ENCODE measurements at regions not wholly inside any gene's neighbourhood (a gene's known extent, or its start where the extent isn't known, plus 50 kb on each side); places are given as distances from the start of the nearest gene placed in this dataset.

GRCh38 chr9:14985419-14985818, 75.2 kb upstream of the FREM1 start (continued):
- no peak for TF ChIP-seq ZNF462 (CRISPR knock-in tag; IDR thresholded peaks at IDR 0.05)

DNA sequence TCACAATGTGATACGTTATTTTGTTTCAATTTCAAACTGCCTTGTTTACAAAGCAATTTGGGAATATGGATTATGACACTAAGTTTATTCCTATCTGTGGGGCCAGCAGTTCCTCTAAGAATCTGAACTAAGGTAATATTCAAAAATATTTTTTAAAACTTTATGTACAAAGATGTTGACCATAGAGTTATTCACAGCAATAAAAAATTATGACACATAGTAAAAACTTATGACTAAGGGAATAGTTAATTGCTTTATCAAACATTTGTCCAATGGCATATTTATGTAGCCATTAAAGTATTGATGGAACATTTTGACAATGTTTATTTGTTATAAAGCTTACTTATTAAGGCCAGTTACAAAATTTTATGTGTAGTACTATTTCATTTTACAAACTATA, 73.4 kb upstream of the FREM1 start:
- Histone ChIP-seq H3K36me3 (ENCODE audit: insufficient read depth) (no peaks in the 10 kb centered on the region), H3K79me2 (replicated peaks; ENCODE audit: insufficient read depth) (no peaks in the 10 kb centered on the region), H3K4me1 (ENCODE audit: insufficient read depth) (no peaks in the 10 kb centered on the region), H3K27ac (ENCODE audit: low read depth) (no peak overlapping the region), H3K9me2 (ENCODE audit: insufficient read depth) (no peaks in the 10 kb centered on the region), H3K27me3 (ENCODE audit: insufficient read depth) (no peaks in the 10 kb centered on the region), H2AFZ (no peak overlapping the region), H3F3A (replicated peaks; ENCODE audit: low read depth) (no peaks in the 10 kb centered on the region), H3K4me2 (no peak overlapping the region), H4K20me1 (replicated peaks; ENCODE audit: insufficient read depth) (no peaks in the 10 kb centered on the region), H3K4me3 (no peak overlapping the region)
- DNase-seq (ENCODE audit: low spot score) (no peak), ATAC-seq (no peak)
- no peak overlapping the region for H3K4me3 Mint-ChIP-seq
- no peaks in the 10 kb centered on the region for H3K27me3 Mint-ChIP-seq (ENCODE audit: insufficient read depth, low read depth, poor library complexity)
- H3K36me3 Mint-ChIP-seq (ENCODE audit: low read depth), result no peaks in the 10 kb centered on the region
- H3K9me3 Mint-ChIP-seq, result no peaks in the 10 kb centered on the region
- no peak overlapping the region for H3K27ac Mint-ChIP-seq
- no peaks in the 10 kb centered on the region for H3K4me1 Mint-ChIP-seq
- TF ChIP-seq CREB1 (CRISPR knock-in tag; IDR thresholded peaks at IDR 0.05; ENCODE audit: low read depth) (no peak), ZNF114 (CRISPR knock-in tag; IDR thresholded peaks at IDR 0.05) (no peak), EZH2phosphoT487 (IDR thresholded peaks at IDR 0.05; ENCODE audit: unreplicated experiment) (no peak), JUNB (IDR thresholded peaks at IDR 0.05; ENCODE audit: unreplicated experiment) (no peak), POLR2AphosphoS5 (IDR thresholded peaks at IDR 0.05; ENCODE audit: low read depth) (no peak), EZH2 (IDR thresholded peaks at IDR 0.05; ENCODE audit: low read depth, unreplicated experiment) (no peak), STAT1 (IDR thresholded peaks at IDR 0.05; ENCODE audit: unreplicated experiment) (no peak), REST (IDR thresholded peaks at IDR 0.05; ENCODE audit: unreplicated experiment) (no peak), ZNF331 (CRISPR knock-in tag; IDR thresholded peaks at IDR 0.05; ENCODE audit: low read depth) (no peak), ETS1 (IDR thresholded peaks at IDR 0.05) (no peak), NANOG (IDR thresholded peaks at IDR 0.05; ENCODE audit: borderline replicate concordance) (no peak)
- TF ChIP-seq, protein P1, sequence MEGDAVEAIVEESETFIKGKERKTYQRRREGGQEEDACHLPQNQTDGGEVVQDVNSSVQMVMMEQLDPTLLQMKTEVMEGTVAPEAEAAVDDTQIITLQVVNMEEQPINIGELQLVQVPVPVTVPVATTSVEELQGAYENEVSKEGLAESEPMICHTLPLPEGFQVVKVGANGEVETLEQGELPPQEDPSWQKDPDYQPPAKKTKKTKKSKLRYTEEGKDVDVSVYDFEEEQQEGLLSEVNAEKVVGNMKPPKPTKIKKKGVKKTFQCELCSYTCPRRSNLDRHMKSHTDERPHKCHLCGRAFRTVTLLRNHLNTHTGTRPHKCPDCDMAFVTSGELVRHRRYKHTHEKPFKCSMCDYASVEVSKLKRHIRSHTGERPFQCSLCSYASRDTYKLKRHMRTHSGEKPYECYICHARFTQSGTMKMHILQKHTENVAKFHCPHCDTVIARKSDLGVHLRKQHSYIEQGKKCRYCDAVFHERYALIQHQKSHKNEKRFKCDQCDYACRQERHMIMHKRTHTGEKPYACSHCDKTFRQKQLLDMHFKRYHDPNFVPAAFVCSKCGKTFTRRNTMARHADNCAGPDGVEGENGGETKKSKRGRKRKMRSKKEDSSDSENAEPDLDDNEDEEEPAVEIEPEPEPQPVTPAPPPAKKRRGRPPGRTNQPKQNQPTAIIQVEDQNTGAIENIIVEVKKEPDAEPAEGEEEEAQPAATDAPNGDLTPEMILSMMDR (conservative IDR thresholded peaks at IDR 0.05; ENCODE audit: low read depth in 2 of 2), result no peak

Measured in GM23338 (cell line).